ENCODE measurements at regions not wholly inside any gene's neighbourhood (a gene's known extent, or its start where the extent isn't known, plus 50 kb on each side); places are given as distances from the start of the nearest gene placed in this dataset.

DNA sequence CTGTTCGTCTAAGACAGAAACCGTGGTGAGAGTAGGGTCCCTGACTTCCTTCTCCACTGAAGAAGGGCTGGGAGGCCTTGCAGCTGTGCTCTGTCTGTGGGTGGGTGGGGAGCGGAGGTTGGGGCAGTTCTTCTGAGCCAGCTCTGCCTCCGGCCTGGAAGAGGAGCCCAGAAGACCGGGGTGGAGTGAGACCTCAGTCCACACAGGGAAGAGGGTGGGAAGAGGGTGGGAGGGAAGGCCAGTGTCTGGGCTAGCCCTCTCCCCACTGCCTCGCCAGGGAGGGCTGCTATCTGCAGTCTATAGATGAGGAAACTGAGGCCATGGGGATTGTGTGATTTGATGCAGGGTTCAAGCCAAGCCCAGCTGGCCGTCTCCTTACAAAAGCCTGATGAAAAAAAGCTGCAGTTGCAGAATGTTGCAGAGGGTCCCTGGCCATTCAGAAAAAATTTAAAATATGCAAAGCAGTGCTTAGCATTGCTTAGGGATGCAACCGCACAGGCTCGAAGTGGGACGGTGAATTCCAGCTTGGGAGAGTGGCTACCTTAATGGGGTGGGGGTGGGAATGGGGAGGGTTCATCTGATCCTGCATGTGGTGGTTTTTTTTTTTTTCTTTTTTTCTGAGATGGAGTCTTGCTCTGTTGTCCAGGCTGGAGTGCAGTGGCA is 181.6 kb upstream of the HS6ST1 start:
- H3K27me3 ChIP-seq (ENCODE audit: control insufficient read depth, insufficient read depth, low read length), result no peaks in the 10 kb centered on the region
- H3K4me1 ChIP-seq, result no peaks in the 10 kb centered on the region
- H3K9me3 ChIP-seq (ENCODE audit: control insufficient read depth, low read length), result no peaks in the 10 kb centered on the region
- H2AFZ ChIP-seq, result no peak overlapping the region
- H3K27ac ChIP-seq, result no peak overlapping the region
- TF ChIP-seq, protein P1, sequence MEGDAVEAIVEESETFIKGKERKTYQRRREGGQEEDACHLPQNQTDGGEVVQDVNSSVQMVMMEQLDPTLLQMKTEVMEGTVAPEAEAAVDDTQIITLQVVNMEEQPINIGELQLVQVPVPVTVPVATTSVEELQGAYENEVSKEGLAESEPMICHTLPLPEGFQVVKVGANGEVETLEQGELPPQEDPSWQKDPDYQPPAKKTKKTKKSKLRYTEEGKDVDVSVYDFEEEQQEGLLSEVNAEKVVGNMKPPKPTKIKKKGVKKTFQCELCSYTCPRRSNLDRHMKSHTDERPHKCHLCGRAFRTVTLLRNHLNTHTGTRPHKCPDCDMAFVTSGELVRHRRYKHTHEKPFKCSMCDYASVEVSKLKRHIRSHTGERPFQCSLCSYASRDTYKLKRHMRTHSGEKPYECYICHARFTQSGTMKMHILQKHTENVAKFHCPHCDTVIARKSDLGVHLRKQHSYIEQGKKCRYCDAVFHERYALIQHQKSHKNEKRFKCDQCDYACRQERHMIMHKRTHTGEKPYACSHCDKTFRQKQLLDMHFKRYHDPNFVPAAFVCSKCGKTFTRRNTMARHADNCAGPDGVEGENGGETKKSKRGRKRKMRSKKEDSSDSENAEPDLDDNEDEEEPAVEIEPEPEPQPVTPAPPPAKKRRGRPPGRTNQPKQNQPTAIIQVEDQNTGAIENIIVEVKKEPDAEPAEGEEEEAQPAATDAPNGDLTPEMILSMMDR (IDR thresholded peaks at IDR 0.05), result no peak
- no peak overlapping the region for H3K9ac ChIP-seq
- no peak overlapping the region for H3K4me2 ChIP-seq (ENCODE audit: low read length)
- H3K79me2 ChIP-seq, result no peaks in the 10 kb centered on the region
- no peaks in the 10 kb centered on the region for H3K36me3 ChIP-seq (ENCODE audit: control insufficient read depth, insufficient read depth, low read length)
- no peak overlapping the region for H3K4me3 ChIP-seq (ENCODE audit: low read depth, low read length)

DNA sequence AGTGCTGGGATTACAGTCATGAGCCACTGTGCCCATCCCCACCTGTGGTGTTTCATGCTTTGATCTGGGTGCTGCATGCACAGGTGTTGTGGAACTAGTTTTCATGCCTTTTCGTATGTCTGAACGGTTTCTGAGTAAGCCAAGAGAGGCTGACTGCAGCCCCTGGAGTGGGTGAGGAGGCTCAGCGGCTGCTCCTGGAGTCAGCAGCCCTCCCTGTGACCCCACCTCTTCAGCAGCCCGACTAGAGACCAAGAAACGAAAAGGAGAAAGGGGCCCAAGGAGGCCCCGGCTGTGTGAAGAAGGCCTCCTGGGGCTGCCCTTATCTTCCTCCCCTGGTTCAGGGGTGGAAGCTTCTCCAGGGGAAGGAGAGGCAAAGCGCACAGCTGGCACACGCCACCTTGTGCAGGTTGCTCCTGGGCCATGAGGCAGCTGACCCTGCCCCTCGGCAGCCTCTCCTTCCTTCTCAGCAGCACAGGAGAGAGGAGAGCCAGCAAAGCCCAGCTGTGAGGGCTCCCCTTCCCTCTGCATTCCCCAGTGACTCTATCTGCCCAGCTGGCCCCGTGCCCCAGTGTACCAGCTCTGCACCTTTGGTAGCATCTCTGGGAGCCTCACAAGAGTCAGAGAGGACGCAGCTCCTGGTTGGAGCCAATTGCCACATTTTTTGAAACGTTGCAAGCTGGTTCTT is 182.5 kb upstream of the HS6ST1 start:
- no peaks in the 10 kb centered on the region for H3K4me1 ChIP-seq
- no peaks in the 10 kb centered on the region for H3K79me2 ChIP-seq
- no peak overlapping the region for H3K9ac ChIP-seq
- no peak overlapping the region for H2AFZ ChIP-seq
- TF ChIP-seq, protein P1 (IDR thresholded peaks at IDR 0.05), result no peak
- H3K27ac ChIP-seq, result no peak overlapping the region
- H3K36me3 ChIP-seq (ENCODE audit: control insufficient read depth, insufficient read depth, low read length), result no peaks in the 10 kb centered on the region
- H3K9me3 ChIP-seq (ENCODE audit: control insufficient read depth, low read length), result no peaks in the 10 kb centered on the region
- no peak overlapping the region for H3K4me3 ChIP-seq (ENCODE audit: low read depth, low read length)
- no peaks in the 10 kb centered on the region for H3K27me3 ChIP-seq (ENCODE audit: control insufficient read depth, insufficient read depth, low read length)
- no peak overlapping the region for H3K4me2 ChIP-seq (ENCODE audit: low read length)

DNA sequence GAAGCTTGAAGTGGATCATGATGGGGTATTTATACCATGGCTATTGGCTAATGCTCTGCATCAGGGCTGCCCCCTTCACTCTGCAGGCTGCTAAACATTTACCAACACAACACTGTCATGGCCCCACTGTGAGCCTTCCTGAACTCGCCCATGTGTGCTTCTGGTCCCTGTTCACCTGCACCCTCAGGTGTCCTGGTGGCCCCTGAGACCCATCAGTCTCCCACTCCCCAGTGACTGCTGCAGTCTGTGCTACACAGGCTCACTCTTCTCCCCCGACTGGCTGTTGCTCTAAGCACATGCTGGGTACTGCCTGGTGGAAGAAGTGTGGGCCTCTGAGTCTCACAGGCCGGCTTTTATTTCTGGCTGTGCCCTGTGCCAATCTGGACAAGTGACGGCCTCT is 183.0 kb upstream of the HS6ST1 start:
- Histone ChIP-seq H3K36me3 (ENCODE audit: control insufficient read depth, insufficient read depth, low read length) (no peaks in the 10 kb centered on the region), H3K4me3 (ENCODE audit: low read depth, low read length) (no peak overlapping the region), H3K27ac (no peak overlapping the region), H3K79me2 (no peaks in the 10 kb centered on the region), H3K4me1 (no peaks in the 10 kb centered on the region), H3K9me3 (ENCODE audit: control insufficient read depth, low read length) (no peaks in the 10 kb centered on the region), H3K9ac (no peak overlapping the region), H3K27me3 (ENCODE audit: control insufficient read depth, insufficient read depth, low read length) (no peaks in the 10 kb centered on the region), H3K4me2 (ENCODE audit: low read length) (no peak overlapping the region), H2AFZ (no peak overlapping the region)
- TF ChIP-seq, protein P1 (IDR thresholded peaks at IDR 0.05), result no peak

DNA sequence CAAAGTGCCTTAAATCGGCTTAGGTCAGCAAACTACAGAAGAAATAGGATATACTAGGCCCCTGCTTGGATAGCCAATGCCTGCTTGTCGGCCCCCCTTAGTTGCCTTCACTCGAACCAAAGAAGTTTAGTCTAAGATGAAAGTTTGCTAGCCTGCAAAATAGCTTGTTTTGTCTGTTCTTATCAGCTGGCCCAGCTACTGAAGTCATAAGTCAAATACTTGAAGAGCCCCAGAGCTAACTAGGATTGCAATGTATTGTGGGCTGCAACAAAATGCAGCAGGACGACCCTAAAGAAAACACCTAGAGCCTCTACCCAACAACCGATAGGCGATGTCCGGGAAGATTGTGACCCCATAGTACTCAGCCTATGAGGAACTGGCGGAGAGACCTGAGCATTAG is 183.5 kb upstream of the HS6ST1 start:
- no peaks in the 10 kb centered on the region for H3K9me3 ChIP-seq (ENCODE audit: control insufficient read depth, low read length)
- no peaks in the 10 kb centered on the region for H3K79me2 ChIP-seq
- H3K4me2 ChIP-seq (ENCODE audit: low read length), result no peak overlapping the region
- H3K27me3 ChIP-seq (ENCODE audit: control insufficient read depth, insufficient read depth, low read length), result no peaks in the 10 kb centered on the region
- H3K9ac ChIP-seq, result no peak overlapping the region
- TF ChIP-seq, protein P1 (IDR thresholded peaks at IDR 0.05), result no peak
- no peaks in the 10 kb centered on the region for H3K4me1 ChIP-seq
- H3K27ac ChIP-seq, result no peak overlapping the region
- no peak overlapping the region for H2AFZ ChIP-seq
- no peaks in the 10 kb centered on the region for H3K36me3 ChIP-seq (ENCODE audit: control insufficient read depth, insufficient read depth, low read length)
- no peak overlapping the region for H3K4me3 ChIP-seq (ENCODE audit: low read depth, low read length)

Measured in parathyroid adenoma (tissue), 2 donors.